RWPE1 (cell line): ENCODE measurements at regions not wholly inside any gene's neighbourhood (a gene's known extent, or its start where the extent isn't known, plus 50 kb on each side); places are given as distances from the start of the nearest gene placed in this dataset.

Experiments used
- CTCF ChIA-PET: fragments of 350-600 bp; sonication (Branson Sonifier 250); formaldehyde crosslinking; extraction: SDS; loops from one replicate; lab custom pipeline; 2021; lab: Yijun Ruan, JAX
- POLR2A ChIA-PET: fragments of 400-600 bp; formaldehyde crosslinking; extraction: SDS; loops from one replicate; lab custom pipeline; 2020; ENCODE audit warnings: antibody characterized with exemption; ENCODE audit not compliant: low non-redundant PET; lab: Yijun Ruan, JAX
- DNase-seq: peaks from one replicate; pipeline ENCODE4 v3.0.0; 2012; ENCODE audit warnings: low spot score
- H3K27ac ChIP-seq: fragments of 450-650 bp; 2 replicates; pipeline ENCODE4 v1.5.1; 2017
- TF ChIP-seq, protein P1 (sequence below): fragments of 450-650 bp; conservative IDR thresholded peaks from 2 replicates; pipeline ENCODE4 v1.5.1; 2017; ENCODE audit warnings: low read depth, mild to moderate bottlenecking

GRCh38 chr12:60093428-60093827 lies 497.6 kb downstream of the SLC16A7 start:
- CTCF ChIA-PET: interaction anchor here (0.6 kb wide), 1 partner anchor 110 kb away, joined by 3 read pairs; no protein-coding TSS in a partner anchor
- TF ChIP-seq, protein P1, sequence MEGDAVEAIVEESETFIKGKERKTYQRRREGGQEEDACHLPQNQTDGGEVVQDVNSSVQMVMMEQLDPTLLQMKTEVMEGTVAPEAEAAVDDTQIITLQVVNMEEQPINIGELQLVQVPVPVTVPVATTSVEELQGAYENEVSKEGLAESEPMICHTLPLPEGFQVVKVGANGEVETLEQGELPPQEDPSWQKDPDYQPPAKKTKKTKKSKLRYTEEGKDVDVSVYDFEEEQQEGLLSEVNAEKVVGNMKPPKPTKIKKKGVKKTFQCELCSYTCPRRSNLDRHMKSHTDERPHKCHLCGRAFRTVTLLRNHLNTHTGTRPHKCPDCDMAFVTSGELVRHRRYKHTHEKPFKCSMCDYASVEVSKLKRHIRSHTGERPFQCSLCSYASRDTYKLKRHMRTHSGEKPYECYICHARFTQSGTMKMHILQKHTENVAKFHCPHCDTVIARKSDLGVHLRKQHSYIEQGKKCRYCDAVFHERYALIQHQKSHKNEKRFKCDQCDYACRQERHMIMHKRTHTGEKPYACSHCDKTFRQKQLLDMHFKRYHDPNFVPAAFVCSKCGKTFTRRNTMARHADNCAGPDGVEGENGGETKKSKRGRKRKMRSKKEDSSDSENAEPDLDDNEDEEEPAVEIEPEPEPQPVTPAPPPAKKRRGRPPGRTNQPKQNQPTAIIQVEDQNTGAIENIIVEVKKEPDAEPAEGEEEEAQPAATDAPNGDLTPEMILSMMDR: no peak
- POLR2A ChIA-PET: no interaction called here
- DNase-seq: no peak
- H3K27ac ChIP-seq: no peak overlapping the region

GRCh38 chr12:60094436-60094835 lies 498.6 kb downstream of the SLC16A7 start:
- H3K27ac ChIP-seq: no peak overlapping the region
- TF ChIP-seq, protein P1: no peak
- ChIA-PET POLR2A (no interaction called here), CTCF (interaction anchor here (0.7 kb wide), 1 partner anchor 33 kb away, joined by 3 read pairs; no protein-coding TSS in a partner anchor)
- no peak for DNase-seq

- TF ChIP-seq, protein P1: no peak
- ChIA-PET POLR2A (no interaction called here), CTCF (no interaction called here)
- no peak overlapping the region for H3K27ac ChIP-seq
- DNase-seq: no peak
Measured at GRCh38 chr12:60096727-60097126, 500.9 kb downstream of the SLC16A7 start.

- no peak overlapping the region for H3K27ac ChIP-seq
- ChIA-PET CTCF (interaction anchor here (0.6 kb wide), 1 partner anchor 688 kb away, joined by 3 read pairs; no protein-coding TSS in a partner anchor), POLR2A (no interaction called here)
- TF ChIP-seq, protein P1: no peak
- DNase-seq: no peak
Measured at GRCh38 chr12:60100160-60100559, 504.3 kb downstream of the SLC16A7 start.

- TF ChIP-seq, protein P1: no peak
- POLR2A ChIA-PET: no interaction called here
- H3K27ac ChIP-seq: no peak overlapping the region
- CTCF ChIA-PET: interaction anchor here (0.6 kb wide), 1 partner anchor 46 kb away, joined by 5 read pairs; no protein-coding TSS in a partner anchor
- no peak for DNase-seq
Measured at GRCh38 chr12:60100852-60101251, 505.0 kb downstream of the SLC16A7 start.

- POLR2A ChIA-PET: no interaction called here
- H3K27ac ChIP-seq: no peak overlapping the region
- TF ChIP-seq, protein P1: no peak
- CTCF ChIA-PET: no interaction called here
- DNase-seq: no peak
Measured at GRCh38 chr12:60101715-60102114, 505.9 kb downstream of the SLC16A7 start.
